ENCODE measurements at regions not wholly inside any gene's neighbourhood (a gene's known extent, or its start where the extent isn't known, plus 50 kb on each side); places are given as distances from the start of the nearest gene placed in this dataset.

GRCh38 chr6:14706378-14706929 lies 539.4 kb upstream of the JARID2 start:
- ChIA-PET POLR2A (interaction anchor here (0.7 kb wide), 1 partner anchor 11 kb away, joined by 3 read pairs; no protein-coding TSS in a partner anchor), CTCF (interaction anchor here (1.3 kb wide), 1 partner anchor 30 kb away, joined by 3 read pairs; no protein-coding TSS in a partner anchor)
- H3K27ac Mint-ChIP-seq, result peak overlapping the region; percentile 76
- no peaks in the 10 kb centered on the region for H3K27me3 Mint-ChIP-seq
- H3K9me3 Mint-ChIP-seq, result peaks cover 5% of the 10 kb centered on the region
- intact Hi-C loops (cut with micrococcal nuclease), result loop anchor here (10.0 kb wide), 1 partner anchor 492 kb away; no protein-coding TSS in a partner anchor
- peaks cover 25% of the 10 kb centered on the region for H3K4me1 Mint-ChIP-seq (ENCODE audit: low read depth)
- H3K4me3 Mint-ChIP-seq, result no peak overlapping the region
- no peak for TF ChIP-seq CTCF (IDR thresholded peaks at IDR 0.05)
- H3K36me3 Mint-ChIP-seq (ENCODE audit: low read depth), result no peaks in the 10 kb centered on the region
- ATAC-seq, result peak; percentile 86
- peak; percentile 88 for DNase-seq

DNA sequence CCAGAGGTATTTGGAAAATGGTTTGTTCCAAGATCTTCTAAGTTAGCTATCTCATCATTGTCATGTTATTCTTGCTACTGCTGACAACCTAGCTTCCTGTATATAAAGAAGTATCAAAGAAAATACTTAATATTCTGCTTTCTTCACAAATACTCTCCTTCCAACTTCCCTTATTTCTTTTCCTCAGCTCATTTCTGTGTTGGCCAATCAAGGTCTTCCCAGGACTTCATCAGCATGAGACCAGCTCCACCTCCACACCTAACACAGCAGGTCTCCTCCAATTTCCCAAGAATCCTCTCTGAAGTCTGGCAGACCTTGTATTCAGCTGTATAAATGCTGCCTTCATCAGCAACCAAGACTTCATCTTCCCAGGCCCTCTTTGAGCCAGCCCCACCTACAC lies 538.6 kb upstream of the JARID2 start:
- H3K4me3 Mint-ChIP-seq, result no peak overlapping the region
- ChIA-PET POLR2A (interaction anchor here (0.7 kb wide), 1 partner anchor 10 kb away, joined by 3 read pairs; no protein-coding TSS in a partner anchor), CTCF (interaction anchor here (1.3 to 1.9 kb wide), 2 partner anchors 31 to 71 kb away, joined by 3 to 4 read pairs; no protein-coding TSS in a partner anchor)
- ATAC-seq (no peak), DNase-seq (no peak)
- peaks cover 26% of the 10 kb centered on the region for H3K4me1 Mint-ChIP-seq (ENCODE audit: low read depth)
- no peaks in the 10 kb centered on the region for H3K36me3 Mint-ChIP-seq (ENCODE audit: low read depth)
- H3K27me3 Mint-ChIP-seq, result no peaks in the 10 kb centered on the region
- H3K27ac Mint-ChIP-seq, result peak overlapping the region; percentile 23
- intact Hi-C loops (cut with micrococcal nuclease), result loop anchor here (10.0 kb wide), 1 partner anchor 492 kb away; no protein-coding TSS in a partner anchor
- H3K9me3 Mint-ChIP-seq, result peaks cover 5% of the 10 kb centered on the region
- no peak for TF ChIP-seq CTCF (IDR thresholded peaks at IDR 0.05)

DNA sequence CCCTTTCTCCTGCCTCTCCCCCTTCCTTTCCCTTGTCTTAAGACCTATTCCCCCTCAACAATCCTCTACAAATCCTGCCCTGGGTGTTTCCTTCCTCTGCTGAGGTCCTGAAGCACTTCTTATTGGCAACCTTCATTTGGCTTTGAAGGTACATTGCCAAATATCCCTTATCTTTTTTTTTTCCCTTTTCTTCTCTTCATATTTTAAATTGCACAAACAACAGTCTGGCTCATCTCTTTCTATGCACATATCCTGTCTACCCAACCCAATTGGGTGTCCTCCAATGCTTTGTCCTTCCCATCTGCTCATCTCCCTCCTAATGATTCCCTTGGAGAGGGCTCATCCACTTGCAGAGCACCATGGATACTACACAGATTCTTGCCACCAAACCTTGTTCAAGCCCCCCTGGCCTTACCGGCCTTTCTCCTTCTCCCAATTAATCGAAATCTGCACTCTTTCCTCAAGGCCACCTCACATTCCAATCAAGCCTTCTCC lies 537.9 kb upstream of the JARID2 start:
- DNase-seq, result no peak

GRCh38 chr6:14709066-14709670 lies 536.7 kb upstream of the JARID2 start:
- POLR2A ChIA-PET, result interaction anchor here (0.7 kb wide), 1 partner anchor 13 kb away, joined by 4 read pairs; no protein-coding TSS in a partner anchor
- TF ChIP-seq CTCF (IDR thresholded peaks at IDR 0.05), result no peak
- Mint-ChIP-seq H3K4me1 (ENCODE audit: low read depth) (peaks cover 26% of the 10 kb centered on the region), H3K4me3 (no peak overlapping the region), H3K9me3 (peaks cover 5% of the 10 kb centered on the region), H3K27me3 (no peaks in the 10 kb centered on the region), H3K36me3 (ENCODE audit: low read depth) (no peaks in the 10 kb centered on the region), H3K27ac (no peak overlapping the region)
- ATAC-seq (no peak), DNase-seq (no peak)
- CTCF ChIA-PET, result no interaction called here
- intact Hi-C loops (cut with micrococcal nuclease), result loop anchor here (10.0 kb wide), 1 partner anchor 494 kb away; no protein-coding TSS in a partner anchor

More for the DNA sequence above, 537.9 kb upstream of the JARID2 start:
- no peaks in the 10 kb centered on the region for H3K27me3 Mint-ChIP-seq
- no peak overlapping the region for H3K4me3 Mint-ChIP-seq
- peak overlapping the region; percentile 13 for H3K27ac Mint-ChIP-seq
- peaks cover 26% of the 10 kb centered on the region for H3K4me1 Mint-ChIP-seq (ENCODE audit: low read depth)
- no peak for TF ChIP-seq CTCF (IDR thresholded peaks at IDR 0.05)
- ATAC-seq, result no peak
- no peaks in the 10 kb centered on the region for H3K36me3 Mint-ChIP-seq (ENCODE audit: low read depth)
- intact Hi-C loops (cut with micrococcal nuclease), result loop anchor here (10.0 kb wide), 1 partner anchor 493 kb away; no protein-coding TSS in a partner anchor
- CTCF ChIA-PET, result interaction anchor here (1.3 to 1.9 kb wide), 2 partner anchors 32 to 72 kb away, joined by 3 to 4 read pairs; no protein-coding TSS in a partner anchor
- POLR2A ChIA-PET, result no interaction called here
- peaks cover 5% of the 10 kb centered on the region for H3K9me3 Mint-ChIP-seq
